Activated naive CD8-positive, alpha-beta T cell treated with anti-CD3 and anti-CD28 coated beads, Interleukin-2, amount 50 U/mL, for 16 hours (primary cell): ENCODE measurements at regions not wholly inside any gene's neighbourhood (a gene's known extent, or its start where the extent isn't known, plus 50 kb on each side); places are given as distances from the start of the nearest gene placed in this dataset.
"Not testable (repeated sequence)": the region's sequence is repeated elsewhere in the genome, so short reads cannot be mapped to it uniquely, and the experiment has no call there.

Source experiments
- DNase-seq: peaks from one replicate; pipeline ENCODE4 v3.0.0-alpha.2; 2020; ENCODE audit warnings: low read depth, low spot score

DNA sequence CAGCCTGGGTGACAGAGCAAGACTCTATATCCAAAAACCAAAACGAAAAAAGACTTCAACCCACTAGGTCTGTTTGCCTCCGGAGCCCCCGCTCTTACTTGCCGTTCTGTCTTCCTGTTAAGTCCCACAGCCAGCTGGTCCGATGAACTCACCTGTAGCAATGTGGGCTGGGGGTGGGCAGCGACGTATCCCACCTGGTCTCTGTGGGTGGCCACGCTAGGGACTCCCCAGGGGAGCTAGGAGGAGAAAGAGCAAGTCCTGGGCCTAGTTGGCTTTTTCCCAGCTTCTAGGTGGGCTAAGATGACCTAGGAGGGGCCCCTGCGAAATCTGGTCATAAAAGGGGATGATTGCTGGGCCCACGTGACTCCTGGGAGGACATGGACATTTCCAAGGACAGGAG lies 166.0 kb upstream of the KCNG1 start:
- DNase-seq = no peak

DNA sequence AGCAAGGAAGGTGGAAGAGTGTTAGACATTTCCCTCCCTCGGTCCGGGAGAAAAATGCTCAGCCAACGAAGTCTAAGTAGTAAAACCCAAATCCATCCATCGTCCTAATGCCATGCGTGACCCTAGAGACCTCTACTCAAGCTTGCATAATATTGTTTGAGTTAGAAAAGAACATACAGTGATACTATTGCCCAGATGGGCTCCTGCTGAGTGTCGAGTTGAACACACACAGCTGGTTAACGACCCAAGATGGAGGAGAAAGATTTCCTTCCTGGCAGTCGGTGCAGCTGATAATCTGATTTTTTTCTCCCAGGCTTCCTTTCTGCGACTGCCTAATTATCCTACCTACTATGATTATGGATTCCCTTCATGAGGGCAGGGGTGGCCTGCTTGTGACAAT lies 164.4 kb upstream of the KCNG1 start:
- DNase-seq = no peak

DNA sequence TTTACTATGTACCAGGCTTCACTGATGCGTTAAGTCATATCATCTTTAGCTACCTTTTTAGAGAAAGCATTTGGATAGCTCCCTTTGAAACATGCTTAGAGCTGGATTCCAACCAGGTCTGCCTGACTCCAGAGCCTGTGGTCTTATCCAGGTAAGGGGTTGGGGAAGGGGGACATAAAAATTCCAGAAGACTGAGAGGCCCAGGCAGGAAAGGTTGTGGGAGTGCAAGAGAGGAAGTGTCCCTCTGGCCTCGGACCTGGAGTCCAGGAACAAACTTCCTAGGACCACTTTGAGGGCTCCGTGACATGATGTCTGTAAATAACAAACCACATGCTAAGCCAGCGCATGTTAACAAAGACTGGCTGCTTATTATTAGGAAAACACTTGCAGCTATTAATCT lies 163.0 kb upstream of the KCNG1 start:
- no peak for DNase-seq

DNA sequence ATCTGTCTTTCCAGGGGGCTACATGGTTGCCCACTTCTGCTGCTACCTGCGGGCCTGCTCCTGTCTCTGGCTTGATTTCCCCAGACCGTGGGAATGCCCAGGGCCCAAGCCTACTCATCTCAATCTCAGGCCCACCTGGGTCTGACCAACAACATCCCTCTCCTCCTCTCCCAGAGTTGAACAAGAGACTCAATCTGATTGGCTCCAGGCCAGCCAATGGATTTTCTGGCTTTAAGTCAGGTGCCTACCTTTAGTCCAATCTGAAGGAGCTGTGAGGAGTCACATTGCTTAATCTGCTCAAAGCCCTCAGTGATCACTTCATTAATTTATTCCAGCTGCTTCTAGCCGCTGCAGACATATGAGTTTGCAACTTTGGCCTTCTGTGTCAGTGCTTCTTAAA lies 162.4 kb upstream of the KCNG1 start:
- no peak for DNase-seq

DNA sequence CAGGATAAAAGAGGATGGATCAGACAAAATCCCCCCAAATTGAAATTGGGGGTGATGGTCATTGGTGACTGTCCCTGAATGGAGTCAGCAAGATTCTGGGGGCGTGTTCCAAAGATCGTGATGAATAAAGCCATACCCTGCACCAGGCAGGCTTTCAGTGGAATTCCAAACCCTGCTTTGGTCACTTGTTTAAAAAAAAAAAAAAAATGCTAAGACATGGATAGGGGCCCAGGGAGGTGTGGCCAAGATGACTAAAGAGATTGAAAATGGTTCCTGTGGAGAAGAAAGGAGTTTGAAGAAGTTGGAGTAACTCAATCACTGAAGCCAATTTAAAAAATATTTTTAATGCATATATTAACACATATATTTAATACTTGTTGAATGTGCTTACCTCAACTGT lies 161.4 kb upstream of the KCNG1 start:
- DNase-seq = no peak

DNA sequence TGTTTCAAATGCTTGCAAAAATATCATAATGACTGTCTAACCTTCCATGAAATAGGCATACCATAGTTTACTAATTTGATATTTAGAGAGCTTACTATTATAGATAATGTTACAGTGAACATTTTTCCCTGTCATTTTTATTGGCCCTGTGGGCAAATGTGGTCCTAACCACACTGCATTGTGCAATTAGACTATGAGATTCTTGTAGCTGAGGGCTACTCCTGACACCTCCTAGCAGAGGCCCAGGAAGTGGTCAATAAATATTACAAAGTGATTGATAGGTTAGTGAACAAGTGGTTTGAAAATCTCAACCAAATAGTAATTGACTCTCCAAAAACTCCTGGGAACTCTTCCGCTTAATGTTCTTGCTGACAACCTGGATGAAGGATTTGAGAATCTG lies 160.5 kb upstream of the KCNG1 start:
- no peak for DNase-seq

DNA sequence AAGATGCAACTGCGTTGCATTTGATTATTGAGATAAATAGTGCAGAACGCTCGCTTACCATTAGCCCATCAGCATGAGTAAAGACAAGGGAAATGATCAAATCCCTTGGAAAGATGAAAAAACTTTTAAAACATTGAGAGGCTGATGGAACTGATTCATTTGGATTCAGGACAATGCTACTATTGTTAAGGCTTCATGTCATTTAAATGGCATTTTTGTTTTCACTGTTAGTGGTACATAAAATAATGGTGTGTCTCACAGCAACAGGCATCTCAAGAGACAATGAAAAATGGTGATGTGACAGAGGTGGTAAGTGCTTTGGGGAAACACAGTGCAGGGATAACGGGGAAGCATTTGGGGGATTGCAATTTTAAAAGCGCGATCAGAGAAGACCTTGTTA lies 159.7 kb upstream of the KCNG1 start:
- DNase-seq = no peak

DNA sequence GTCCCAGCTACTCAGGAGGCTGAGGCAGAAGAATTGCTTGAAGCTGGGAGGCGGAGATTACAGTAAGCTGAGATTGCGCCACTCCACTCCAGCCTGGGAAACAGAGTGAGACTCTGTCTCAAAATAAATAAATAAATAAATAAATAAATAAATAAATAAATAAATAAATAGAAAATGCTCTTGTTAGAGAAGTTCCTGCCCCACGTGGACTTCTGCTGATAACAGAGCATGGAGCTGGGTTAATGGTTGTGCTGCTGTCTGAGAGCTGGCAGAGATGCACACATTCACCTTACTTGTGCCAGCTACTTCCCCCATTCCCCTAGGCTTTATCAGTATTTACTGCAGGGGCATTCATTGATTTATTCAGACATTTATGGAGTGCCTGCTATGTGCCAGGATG lies 155.2 kb upstream of the KCNG1 start:
- DNase-seq = no peak

DNA sequence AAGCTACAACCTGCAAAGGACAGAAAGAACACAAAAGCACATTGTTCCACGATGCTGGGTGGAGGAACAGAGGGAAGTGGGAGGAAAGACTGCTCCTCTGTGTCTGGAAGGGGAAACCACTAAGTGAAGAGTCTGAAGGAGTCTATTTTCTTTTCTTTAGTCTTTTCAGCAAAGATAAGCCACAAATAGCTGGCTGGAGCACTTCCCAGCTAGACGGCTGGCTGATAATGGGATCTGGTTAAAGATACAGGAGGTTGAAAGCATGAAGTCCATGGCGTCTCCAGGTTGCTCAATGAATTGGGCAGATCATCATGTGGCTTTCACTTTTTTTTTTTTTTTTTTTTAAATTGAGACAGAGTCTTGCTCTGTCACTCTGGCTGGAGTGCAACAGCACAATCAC lies 154.0 kb upstream of the KCNG1 start:
- no peak for DNase-seq

DNA sequence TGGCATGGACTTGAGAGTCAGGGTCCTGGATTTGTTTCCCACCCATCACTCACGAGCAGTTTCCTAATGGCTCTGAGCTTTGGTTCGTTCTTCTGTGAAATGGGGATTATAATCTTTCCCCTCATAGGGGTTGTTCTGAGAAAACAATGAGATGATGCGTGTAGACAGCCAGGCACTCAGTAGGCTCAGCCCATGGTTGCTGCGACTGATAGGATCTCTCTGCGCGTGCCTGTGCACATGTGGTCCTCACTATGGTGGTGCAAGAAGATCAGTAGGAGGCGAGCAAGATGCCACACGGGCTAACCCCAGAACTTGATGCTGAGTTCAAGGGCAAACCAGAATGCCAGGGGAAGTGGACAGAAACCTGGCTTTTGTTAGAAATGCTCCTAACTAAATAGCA lies 153.5 kb upstream of the KCNG1 start:
- no peak for DNase-seq

DNA sequence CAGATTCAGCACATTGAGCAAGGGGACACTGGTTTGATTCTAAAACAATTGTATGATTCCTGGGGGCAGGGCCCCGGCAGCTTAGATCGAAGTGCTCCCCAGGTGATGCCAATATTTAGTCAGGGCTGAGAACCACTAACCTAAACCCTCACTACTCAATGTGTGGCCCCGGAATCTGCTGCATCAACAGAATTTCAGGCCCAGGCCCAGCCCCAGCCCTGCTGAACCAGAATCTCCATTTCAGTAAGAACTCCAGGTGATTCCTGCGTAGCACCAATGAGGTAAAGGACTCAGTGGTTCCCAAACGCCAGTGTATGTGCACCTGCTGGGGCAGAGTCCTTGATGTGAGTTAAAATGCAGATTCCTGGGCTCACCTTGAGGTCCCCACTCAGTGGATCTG lies 152.8 kb upstream of the KCNG1 start:
- DNase-seq = no peak

DNA sequence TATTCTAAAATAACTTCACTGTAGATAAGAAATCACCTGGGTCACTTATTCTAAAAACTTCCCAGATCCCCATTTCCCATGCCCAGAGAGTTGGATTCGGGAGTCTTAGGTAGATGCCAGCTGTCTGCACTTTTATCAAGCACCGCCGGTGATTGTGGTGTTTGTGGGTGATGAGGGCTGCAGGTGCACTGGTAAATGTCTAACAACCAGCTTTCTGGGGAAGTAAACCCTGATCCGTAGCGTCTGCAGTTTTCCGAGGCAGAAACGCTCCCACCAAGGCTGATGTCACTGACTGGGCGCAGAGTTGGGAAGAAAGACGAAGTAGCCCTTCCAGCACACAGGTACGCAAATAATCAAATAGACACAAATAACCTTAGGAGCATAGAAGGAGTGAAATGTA lies 152.2 kb upstream of the KCNG1 start:
- no peak for DNase-seq

DNA sequence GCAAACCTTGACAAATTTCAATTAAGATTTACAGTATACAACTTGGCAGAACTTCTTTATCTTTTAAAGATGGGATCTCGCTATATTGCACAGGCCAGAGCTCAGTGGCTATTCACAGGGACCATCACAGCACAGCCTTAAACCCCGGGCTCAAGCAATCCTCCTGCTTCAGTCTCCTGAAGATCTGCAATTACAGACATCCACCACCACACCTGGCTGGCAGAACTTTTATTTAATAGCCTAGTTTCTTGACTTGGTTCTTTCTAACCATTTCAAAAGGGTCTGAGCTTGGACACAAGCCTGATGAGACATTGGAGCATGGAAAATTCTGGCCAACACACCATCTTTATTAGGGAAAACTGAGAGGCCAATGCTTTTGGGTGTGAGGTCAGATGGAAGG lies 151.6 kb upstream of the KCNG1 start:
- no peak for DNase-seq

DNA sequence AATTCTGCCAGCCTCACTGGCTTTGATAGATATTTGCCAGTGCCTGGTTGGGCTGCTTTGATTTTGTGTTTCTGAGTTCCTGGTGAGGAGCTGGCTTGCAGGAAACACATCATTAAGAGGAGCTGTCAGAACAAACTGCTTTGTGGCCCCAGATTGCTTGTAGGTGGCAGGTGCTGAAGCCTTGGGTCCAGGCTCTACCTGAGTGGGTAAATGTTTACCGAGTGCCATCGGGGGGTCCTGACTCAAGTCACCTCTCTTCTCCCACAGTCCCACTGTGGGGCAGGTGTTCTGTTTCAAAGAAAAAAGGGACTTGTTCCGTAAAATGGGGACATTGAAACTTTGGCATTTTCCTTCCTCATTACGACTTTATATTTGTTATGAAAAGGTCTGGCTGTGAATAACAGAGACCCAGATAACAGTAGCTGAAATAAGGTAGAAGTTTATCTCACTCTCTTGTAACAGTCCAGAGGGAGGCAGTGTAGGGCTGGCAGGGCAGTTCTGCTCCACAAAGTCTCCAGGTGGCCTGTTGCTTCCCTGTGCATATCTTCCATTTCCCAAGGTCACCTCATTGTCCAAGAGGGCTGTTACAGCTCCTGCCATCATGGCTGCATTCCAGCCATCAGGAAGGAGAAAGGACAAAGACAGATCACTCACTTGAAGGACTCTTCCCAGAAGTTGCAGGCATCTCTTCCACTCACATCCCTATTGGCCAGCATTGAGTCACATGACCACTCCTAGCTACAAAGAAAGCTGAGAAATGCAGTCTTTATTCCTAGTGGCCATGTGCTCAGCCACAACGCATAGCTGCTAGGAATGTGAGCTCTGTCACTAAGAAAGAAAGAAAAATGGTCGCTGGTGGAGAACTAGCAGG lies 149.9 kb upstream of the KCNG1 start:
- DNase-seq = no peak

DNA sequence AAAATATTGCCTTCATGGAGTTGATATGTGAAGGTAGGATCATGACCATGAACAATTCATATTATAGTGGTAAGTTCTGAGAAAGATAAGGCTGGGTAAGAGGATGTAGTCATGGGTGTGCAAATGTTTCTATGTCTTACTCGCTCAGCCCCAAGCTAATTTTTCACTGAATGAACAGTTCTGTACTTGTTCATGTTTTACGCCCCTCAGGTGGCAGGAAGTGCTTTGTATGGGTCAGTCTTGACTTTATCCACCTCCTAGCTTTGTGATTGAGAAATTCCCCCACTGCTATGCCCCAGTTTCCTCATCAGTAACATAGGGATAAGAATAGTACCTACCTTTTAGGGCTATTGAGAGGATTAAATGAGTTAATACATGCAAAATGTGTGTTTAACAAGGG lies 148.2 kb upstream of the KCNG1 start:
- no peak for DNase-seq

DNA sequence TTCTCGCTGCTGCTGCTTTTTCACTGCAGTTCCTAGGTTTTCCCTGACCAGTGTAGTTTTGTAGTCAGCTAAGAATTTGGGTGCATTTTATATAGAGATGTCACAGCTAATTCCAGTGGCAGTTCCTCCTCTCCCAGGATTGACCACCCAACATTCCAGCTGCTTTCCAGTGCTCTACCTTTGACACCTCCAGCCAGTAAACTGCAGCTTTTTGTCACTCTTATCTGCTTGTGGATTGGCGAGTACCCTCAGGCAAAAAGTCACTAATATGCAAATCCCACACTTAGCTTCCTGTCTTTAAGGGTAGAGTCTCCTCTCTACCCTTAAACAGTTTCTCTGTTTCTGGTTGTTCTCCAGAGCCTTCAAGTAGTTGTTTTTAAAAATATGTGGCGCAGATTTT lies 146.9 kb upstream of the KCNG1 start:
- DNase-seq = no peak

DNA sequence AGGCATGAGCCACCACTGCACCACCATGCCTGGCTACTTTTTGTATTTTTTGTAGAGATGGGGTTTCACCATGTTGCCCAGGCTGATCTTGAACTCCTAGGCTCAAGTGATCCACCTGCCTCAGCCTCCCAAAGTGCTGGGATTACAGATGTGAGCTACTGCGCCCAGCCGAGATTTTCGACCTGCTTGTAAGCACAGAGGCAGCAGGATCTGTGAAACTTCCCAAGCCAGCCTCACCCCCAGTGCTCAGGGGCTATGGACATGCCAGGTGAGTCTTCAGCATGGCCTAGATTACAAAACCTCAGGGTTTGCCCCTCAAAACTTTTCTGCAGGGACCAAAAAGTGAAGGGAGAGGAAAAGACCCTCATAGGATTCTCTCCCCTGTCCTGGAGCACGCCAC lies 145.0 kb upstream of the KCNG1 start:
- not testable (repeated sequence) for DNase-seq

DNA sequence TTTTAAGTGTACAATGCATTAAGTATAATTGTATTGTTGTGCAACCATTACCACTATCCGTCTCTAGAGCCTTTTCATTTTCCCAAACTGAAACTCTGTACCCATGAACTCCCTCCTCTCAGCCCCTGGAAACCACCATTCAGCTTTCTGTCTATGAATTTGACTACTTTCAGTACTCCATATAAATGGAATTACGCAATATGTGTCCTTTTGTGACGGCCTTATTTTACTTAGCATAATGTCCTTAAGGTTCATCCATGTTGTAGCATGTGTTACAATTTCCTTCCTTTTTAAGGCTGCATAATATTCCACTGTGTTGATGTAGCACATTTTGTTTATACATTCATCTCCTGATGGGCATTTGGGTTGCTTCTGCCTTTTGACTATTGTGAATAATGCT lies 143.6 kb upstream of the KCNG1 start:
- no peak for DNase-seq

DNA sequence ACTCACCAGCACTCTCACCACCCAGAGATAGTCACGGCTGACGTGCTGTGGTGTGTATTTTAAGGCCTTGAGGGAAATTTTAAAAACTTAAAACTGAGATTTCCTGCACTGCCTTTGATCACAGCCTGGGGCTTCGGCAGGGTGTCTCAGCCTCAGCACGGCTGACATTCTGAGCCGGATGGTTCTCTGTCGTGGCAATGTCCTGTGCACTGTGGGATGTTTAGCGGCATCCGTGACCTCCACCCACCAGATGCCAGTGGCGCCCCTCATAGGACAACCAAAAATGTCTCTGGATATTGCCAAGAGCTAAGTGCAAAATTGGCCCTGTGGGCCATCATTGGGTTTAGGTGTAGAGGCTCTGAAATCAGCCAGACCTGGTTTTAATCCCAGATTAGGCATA lies 142.2 kb upstream of the KCNG1 start:
- DNase-seq = no peak

DNA sequence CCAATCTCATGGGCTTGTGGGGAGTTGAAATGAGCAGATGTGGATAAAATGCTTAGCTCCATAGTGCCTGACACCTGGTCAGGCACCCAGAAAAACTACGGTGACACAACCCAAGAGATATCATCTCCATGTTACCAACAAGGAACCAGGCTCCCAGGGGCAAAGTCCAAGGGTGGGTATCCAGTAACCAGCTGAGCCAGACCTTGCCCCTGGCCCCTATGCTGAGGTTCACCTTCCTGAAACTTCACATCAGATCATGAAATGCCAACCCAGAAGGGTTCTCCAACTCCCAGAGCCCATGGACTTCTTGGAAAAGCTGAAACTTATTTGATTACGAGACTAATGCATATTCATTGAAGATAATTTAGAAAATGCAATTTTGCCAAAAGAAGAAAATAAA lies 141.8 kb upstream of the KCNG1 start:
- no peak for DNase-seq

DNA sequence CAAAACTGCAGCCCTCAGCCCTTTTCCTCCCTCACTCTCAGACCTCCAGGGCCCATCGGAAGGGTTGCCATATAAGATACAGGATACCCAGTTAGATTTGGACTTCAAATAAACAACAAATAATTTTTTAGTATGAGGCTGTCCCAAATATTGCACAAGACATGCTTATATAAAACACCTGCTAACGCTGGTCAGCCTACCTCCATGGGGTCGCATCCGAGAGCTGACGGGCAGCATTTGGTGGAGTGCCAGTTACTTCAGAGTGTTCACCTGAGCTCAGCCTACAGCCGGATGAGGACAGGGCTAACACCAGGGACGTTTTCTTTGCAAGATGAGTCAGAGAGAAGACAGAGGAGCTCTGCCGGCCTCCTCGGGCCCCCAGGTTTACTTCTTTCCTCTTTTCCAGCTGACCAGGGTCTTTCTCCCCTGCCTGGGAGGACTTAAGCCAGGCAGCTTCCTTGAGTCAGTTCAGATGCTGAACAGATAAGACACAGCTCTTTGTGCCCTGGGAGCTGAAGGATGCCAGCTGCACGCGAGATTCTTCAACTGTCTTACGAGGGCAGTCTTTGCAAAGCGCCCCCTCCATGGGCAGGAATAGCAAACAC lies 141.2 kb upstream of the KCNG1 start:
- no peak for DNase-seq

DNA sequence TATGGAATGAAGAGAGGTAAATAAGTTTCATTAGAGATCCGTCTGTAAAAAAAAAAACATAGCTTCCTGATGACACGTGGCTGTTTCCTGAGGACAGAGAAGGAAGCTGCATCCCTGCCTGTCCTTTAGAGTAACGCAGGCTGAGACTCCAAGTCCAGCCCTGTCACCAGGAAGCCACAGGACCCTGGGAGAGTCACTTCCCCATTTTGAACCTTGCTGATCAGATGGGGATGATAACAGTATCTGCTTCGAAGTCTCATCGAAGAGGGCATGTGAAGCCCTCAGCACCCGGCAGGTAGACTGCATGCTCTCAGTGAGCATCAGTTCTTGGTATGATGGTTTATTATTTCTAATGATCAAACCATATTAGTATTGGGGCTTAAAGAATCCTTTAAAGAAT lies 139.1 kb upstream of the KCNG1 start:
- DNase-seq = no peak

DNA sequence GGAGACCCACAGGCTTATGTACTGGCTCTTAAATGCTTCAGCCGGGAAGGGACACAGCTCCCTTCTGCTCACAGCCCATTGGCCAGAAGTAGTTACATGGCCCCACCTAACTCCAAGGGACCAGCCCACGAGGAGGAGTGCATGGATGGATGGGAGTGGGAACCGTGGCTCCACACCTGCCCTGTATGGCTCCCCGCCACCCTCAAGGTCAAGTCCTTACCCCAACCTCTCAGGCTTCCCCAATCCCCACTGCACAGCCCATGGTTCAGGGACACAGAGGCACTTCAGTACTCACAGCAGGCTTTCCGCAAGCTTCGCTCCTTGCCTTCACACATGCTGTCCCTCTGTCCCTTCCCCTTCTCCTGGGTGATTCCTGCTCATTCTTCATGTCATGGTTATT lies 137.9 kb upstream of the KCNG1 start:
- DNase-seq = no peak

DNA sequence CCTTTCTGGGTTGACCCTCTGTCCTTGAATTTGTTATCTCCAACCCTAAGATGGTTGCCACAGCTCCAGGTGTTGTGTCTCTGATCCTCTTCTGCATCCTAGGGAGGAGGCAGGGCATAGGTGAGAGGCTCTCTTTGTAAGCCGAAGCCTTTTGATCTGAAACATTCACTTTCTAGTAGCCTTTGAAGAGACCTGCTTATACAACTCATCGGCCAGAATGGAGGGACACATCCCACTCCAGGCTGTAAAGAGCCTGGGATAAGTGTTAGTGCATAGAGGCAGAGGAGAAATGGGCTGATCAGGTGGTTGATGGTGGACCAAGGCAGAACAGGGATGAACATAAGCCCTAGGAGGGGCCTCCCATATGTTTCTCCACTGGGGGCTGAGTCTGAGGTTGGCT lies 137.1 kb upstream of the KCNG1 start:
- DNase-seq = no peak
